CD1c-positive myeloid dendritic cell (primary cell): ENCODE measurements at regions not wholly inside any gene's neighbourhood (a gene's known extent, or its start where the extent isn't known, plus 50 kb on each side); places are given as distances from the start of the nearest gene placed in this dataset.
"Not testable (repeated sequence)": the region's sequence is repeated elsewhere in the genome, so short reads cannot be mapped to it uniquely, and the experiment has no call there.

Experiments used
- DNase-seq: peaks from one replicate; pipeline ENCODE4 v3.0.0-alpha.2; 2016; ENCODE audit errors: extremely low spot score

- DNase-seq = no peak
These were observed 313.3 kb upstream of the PRR16 start for GRCh38 chr5:120150770-120151169.

GRCh38 chr5:120151181-120151580 lies 312.9 kb upstream of the PRR16 start:
- no peak for DNase-seq

- no peak for DNase-seq
These were observed 312.3 kb upstream of the PRR16 start for GRCh38 chr5:120151825-120152224.

GRCh38 chr5:120152472-120152871 lies 311.6 kb upstream of the PRR16 start:
- peak; percentile 35 for DNase-seq

DNA sequence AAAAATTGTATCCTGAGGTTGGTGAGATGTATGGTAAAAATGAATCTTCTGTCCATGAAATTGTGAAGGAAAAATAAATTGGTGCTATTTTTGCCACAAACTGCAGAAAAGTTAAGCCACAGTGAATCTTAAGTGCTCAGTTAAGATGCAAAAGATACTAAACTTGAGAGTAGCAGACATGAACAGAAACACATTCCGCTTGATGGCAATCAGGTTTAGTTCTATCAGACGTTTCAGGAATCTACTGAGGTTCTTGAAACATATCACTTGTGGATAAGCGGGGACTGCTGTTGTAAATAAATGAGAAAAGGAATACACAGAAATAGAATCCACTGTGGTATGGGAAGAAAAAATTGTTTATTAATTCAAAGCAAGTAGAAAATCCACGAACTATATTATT lies 311.2 kb upstream of the PRR16 start:
- DNase-seq = no peak

DNA sequence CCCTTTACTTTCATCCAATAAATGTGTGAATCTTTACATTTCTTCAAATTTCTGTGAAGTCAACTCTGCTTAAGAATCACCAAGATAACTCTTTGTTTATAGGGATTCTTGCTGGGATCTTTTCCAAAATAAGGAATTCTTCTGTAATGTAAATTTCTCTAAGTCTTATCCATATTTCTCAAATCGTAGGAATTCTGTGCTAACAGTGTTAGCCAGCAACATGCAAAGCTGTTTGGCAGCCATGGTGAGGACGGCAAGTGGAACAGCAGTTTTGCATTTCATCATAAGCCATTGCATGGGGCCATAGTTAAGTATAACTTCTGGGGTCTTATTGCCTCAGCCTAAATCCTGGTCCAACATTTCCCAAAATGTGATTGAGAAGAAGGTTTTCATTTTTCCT lies 310.5 kb upstream of the PRR16 start:
- DNase-seq = no peak

DNA sequence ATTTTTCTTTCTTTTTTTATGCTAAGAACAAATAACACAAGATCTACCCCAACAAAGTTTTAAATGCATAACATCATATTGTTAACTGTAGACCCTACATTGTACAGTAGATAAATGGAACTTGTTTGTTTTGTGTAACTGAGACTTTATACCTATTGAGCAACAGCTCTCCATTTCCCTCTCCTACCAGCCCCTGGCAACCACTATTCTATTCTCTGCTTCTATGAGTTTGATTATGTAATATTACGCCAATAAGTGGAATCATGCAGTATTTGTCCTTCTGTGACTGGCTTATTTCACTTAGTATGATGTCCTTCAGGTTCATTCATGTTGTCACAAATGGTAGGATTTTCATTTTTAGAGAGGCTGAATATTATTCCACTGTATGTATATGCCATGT lies 308.2 kb upstream of the PRR16 start:
- no peak for DNase-seq

DNA sequence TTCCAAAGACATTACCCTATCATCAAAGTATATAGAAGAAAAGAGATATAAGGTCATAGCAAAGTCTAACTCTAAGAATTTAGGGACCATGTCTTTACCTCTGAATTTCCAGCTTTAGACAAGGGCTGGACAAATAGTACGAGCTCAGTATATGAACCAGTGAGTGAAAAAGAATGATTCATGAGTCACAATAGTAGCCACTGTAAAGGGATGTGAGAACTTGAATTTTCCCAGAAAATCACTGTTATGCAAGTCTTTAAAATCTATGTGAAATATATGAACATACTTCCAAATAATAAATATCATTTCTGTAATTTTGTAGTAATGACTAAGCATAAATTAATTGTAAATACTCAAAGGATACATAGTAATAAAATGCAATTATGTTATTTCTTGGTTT lies 305.9 kb upstream of the PRR16 start:
- DNase-seq = peak; percentile 40

DNA sequence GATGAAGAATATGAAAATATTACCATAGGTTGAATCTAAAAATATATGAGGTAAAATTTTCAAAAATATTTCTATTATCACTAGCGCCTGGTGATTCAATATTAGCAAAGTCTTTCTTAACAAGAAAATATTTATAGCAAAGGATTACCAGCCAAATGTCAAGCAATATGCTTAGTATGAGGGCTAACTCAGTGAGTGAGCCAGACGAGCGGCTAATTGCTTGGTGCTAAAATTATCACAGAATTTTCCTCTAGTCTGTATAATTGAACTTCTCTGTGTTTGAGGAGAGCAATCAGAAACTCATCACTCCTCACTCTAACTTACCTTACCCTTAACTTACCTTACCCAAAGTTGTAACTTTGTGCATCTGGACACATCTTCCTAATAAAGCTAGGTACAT lies 304.9 kb upstream of the PRR16 start:
- DNase-seq = no peak

- no peak for DNase-seq
These were observed 303.8 kb upstream of the PRR16 start for GRCh38 chr5:120160124-120160895.

DNA sequence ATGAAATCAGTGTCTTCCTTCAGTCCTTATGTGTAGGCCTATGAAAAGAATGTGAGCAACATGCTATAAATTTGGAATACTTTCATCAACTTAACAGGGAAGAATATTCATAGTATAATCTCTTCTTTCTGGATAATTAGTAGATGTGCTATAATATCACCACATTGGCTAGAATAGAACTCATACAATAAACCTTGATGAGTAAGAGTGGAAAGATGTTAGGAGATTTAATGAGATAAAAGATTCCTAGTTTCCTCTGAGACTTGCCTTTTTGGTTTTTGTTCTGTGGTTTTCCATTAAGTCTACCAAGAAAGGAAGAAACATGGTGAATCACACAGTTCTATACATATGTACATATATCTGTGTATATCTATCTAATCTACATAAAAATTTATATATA lies 301.8 kb upstream of the PRR16 start:
- no peak for DNase-seq

DNA sequence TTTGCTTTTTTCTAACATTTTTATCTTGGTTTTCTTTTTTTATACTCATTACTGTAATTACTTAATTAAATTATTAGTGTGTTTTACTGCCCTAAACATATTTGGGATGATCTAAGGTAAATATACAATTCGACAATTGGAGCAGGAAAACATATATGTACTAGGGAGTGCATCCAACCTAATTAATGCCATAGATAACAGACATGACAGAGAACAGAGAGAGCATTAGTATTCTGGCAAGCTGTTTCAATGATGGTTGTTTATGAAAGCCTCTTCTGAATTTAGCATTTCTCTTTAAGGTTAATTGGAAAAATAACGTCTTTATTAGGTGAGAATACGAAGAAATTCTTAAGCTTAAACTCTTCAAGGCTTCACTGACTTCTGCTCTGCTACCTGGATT lies 300.1 kb upstream of the PRR16 start:
- no peak for DNase-seq

DNA sequence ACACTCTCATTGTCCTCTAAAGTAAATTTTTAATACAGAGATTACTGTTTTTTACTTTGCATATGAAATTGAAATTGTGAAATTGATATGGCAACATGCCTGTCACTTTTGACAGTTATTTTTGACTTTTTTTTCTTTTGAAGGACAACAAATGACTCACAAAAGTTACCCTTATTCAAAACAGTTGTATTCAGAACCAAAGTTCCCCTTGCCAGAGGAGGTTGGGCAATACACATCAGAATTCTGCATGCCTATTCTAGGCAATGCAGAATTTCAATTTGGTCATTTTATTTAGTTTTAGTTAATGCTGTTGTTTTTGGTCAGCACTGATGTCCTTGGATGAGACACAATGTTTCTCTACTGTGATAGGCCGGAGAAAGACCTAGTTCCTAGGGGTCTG lies 299.1 kb upstream of the PRR16 start:
- DNase-seq = peak; percentile 56

DNA sequence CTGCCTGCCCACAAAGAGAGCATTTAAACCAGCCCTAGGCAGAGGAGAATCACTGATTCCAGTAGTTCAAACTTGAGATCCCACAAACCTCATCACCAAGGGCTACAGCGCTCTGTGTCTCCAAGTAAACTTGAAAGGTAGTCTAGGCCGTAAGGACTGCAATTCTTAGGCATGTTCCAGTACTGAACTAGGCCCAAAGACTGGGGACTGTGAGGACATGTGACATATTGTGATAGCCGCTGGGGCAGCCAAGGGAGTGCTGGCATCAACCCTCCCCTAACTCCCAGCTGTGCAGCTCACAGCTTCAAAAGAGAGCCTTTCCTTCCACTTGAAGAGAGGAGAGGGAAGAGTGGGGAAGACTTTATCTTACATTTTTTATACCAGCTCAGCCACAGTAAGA lies 291.0 kb upstream of the PRR16 start:
- no peak for DNase-seq

DNA sequence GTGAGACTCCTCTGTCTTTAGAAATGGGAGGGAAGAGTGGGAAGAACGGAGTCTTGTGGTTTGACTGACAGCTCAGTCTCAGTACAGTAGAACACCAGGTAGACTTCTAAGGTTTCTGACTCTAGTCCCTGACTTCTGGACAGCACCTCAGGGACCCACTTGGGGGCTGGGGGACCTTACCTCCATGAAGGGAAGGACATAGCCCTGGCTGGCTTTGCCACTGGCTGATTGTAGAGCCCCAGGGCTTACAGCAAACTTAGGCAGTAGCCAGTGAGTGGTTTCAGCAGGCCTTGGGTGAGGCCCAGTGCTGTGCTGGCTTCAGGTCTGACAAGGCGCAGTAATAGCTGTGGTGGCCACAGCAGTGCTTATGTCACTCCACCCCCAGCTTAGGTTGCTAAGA lies 290.0 kb upstream of the PRR16 start:
- no peak for DNase-seq

- not testable (repeated sequence) for DNase-seq
These were observed 282.9 kb upstream of the PRR16 start for GRCh38 chr5:120181238-120181637.

DNA sequence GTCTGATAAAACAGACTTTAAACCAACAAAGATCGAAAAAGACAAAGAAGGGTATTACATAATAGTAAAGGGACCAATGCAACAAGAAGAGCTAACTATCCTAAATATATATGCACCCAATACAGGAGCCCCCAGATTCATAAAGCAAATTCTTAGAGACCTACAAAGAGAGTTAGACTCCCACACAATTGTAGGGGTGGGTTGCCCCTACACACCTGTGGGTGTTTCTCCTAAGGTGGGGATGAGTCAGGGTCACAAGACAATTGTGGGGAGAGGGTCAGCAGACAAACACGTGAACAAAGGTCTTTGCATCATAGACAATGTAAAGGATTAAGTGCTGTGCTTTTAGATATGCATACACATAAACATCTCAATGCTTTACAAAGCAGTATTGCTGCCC lies 269.4 kb upstream of the PRR16 start:
- DNase-seq = not testable (repeated sequence)

GRCh38 chr5:120199559-120199958 lies 264.5 kb upstream of the PRR16 start:
- no peak for DNase-seq

DNA sequence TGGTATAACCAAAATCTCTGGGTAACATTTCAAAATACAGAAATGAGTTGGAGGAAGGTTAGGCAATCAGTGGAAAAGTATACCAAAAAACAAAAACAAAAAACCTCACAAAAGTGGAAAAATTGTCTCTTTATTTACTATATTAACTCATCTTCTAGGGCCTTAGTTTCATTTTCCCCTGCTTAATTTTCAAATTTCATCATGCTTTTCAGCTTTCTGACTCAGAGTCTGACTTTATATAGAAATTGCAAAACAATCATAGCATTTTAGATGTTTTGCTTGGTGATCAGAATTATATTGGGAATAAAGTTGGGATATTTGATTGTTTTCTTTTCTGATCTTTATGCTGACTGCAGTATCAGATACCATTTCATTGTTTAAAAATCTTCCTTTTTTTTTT lies 257.0 kb upstream of the PRR16 start:
- DNase-seq = peak; percentile 15

DNA sequence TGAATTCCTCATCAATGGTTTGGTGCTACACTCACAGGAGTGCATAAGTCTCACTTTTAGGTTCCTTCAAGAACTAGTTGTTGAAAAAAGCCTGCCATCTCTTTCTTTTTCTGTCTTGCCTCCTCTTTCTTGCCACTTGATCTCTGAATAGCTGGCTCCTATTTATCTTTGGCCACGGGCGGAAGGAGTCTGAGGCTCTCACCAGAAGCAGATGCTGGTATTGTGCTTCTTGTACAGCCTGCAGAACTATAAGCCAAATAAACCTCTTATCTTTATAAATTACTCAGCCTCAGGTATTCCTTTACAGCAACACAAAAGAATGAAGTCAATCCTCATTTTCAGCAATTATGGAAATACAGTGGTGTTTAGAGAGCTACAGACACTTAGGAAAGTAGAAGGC lies 247.1 kb upstream of the PRR16 start:
- no peak for DNase-seq

- no peak for DNase-seq
These were observed 244.1 kb upstream of the PRR16 start for GRCh38 chr5:120219988-120220387.

- DNase-seq = no peak
These were observed 238.6 kb upstream of the PRR16 start for GRCh38 chr5:120225524-120225923.

- no peak for DNase-seq
These were observed 235.7 kb upstream of the PRR16 start for GRCh38 chr5:120228262-120229031.
